ENCODE measurements at regions not wholly inside any gene's neighbourhood (a gene's known extent, or its start where the extent isn't known, plus 50 kb on each side); places are given as distances from the start of the nearest gene placed in this dataset.

GRCh38 chr18:75529394-75529793 is 101.9 kb upstream of the SMIM21 start:
- TF ChIP-seq CTCF (IDR thresholded peaks at IDR 0.05; ENCODE audit: low read length) (no peak), EZH2 (optimal IDR thresholded peaks at IDR 0.05; ENCODE audit: low read depth, low read length) (no peak), EZH2phosphoT487 (IDR thresholded peaks at IDR 0.05; ENCODE audit: low read length) (no peak)
